D721Med (cell line): ENCODE measurements at regions not wholly inside any gene's neighbourhood (a gene's known extent, or its start where the extent isn't known, plus 50 kb on each side); places are given as distances from the start of the nearest gene placed in this dataset.

ENCODE experiments used
- DNase-seq: peaks from one replicate; pipeline ENCODE4 v3.0.0; 2011; ENCODE audit warnings: low spot score; ENCODE audit not compliant: insufficient read length
- FAIRE-seq: peaks from 2 replicates; lab custom pipeline; 2011; peaks lifted over from hg19 to GRCh38; lab: Jason Lieb, UNC
- TF ChIP-seq, protein P1 (sequence below): IDR thresholded peaks from 2 replicates; pipeline ENCODE4 v1.5.1; 2012; ENCODE audit warnings: mild to moderate bottlenecking, control low read depth; ENCODE audit not compliant: insufficient read depth; ENCODE audit errors: missing control alignments

DNA sequence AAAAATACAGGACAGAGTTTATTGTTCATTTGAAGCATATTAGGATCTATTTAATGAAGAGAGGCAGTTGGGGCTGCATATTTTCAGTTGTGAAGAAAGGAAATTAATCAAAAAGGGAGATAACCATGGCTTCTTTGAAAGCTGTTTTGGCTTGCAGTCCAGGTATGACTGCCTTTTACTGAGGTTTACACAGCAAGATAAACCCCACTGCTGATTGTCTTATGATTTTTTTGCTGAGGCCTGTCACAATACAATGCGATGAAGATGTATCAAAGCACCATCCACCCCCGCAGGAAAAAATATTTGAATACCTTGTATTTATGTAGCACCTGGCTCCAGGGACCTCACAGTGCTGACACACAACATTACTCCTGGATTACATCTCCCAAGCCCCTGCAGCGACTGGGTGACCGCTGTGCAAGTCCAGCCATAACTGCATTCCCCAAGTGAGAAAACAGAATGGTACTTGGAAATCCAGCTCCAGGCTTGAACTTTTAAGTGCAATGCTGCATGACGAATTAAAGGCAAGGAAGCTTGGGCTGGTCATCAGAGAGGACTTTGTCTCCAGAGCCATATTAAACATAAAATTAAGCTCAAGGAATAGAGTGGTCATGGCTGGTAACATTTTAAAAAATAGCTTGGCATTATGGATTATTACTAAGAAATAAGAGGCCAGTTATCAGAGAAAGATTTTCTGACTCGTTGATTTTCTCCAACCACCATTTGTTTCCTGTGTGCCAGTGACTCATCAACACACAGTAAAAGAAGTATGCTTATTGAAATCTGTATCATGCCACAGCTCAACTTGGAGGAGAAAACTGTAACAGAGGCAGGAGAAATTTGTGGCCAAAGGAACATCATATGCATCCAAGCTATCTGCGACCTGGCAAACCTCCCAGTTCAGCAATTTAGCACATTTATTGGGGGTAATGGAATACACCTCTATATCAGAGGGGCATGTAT, 374.2 kb downstream of the MAN2A1 start:
- FAIRE-seq (no peak), DNase-seq (no peak)
- TF ChIP-seq, protein P1, sequence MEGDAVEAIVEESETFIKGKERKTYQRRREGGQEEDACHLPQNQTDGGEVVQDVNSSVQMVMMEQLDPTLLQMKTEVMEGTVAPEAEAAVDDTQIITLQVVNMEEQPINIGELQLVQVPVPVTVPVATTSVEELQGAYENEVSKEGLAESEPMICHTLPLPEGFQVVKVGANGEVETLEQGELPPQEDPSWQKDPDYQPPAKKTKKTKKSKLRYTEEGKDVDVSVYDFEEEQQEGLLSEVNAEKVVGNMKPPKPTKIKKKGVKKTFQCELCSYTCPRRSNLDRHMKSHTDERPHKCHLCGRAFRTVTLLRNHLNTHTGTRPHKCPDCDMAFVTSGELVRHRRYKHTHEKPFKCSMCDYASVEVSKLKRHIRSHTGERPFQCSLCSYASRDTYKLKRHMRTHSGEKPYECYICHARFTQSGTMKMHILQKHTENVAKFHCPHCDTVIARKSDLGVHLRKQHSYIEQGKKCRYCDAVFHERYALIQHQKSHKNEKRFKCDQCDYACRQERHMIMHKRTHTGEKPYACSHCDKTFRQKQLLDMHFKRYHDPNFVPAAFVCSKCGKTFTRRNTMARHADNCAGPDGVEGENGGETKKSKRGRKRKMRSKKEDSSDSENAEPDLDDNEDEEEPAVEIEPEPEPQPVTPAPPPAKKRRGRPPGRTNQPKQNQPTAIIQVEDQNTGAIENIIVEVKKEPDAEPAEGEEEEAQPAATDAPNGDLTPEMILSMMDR, result no peak

DNA sequence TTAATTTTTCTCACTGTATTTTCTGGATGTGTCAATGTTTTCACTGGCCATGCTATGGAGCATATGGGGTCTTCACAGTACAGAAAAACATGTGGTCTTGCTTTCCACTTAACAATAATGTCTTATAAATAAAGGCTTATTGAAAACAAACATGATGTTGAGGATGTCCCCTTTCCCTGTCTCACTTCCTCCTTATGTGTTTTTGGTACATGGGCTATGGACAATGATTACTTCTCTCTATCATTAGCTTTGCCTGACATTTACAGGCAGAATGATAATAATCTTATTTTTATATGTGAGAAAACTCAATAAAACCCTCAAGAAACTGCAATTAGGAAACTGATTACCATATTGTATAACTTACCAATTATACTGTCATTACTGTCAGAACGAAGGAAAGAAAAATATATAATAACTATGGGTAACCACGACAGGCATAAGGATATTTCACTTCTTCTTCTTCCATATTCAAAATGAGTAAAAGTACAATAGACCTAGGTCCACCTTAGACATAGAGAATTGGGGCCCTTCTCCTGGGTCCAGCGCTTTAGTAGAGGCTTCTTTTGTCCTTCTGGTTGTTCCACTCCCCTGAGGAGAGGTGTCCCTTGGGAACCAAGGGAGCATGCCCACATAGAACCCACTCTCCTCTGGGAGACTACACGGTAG, 375.0 kb downstream of the MAN2A1 start:
- no peak for FAIRE-seq
- TF ChIP-seq, protein P1, result no peak
- DNase-seq, result no peak

DNA sequence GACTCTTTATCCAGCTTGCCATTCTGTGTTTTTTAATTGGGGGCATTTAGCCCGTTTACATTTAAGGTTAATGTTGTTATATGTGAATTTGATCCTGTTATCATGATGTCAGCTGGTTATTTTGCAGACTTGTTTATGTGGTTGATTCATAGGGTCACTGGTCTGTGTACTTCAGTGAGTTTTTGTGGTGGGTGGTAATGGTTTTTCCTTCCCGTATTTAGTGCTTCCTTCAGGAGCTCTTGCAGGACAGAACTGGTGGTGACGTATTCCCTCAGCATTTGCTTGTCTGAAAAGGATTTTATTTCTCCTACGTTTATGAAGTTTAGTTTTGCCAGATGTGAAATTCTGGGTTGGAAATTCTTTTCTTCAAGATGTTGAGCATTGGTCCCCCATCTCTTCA, 381.1 kb downstream of the MAN2A1 start:
- TF ChIP-seq, protein P1, result no peak
- DNase-seq (no peak), FAIRE-seq (no peak)

DNA sequence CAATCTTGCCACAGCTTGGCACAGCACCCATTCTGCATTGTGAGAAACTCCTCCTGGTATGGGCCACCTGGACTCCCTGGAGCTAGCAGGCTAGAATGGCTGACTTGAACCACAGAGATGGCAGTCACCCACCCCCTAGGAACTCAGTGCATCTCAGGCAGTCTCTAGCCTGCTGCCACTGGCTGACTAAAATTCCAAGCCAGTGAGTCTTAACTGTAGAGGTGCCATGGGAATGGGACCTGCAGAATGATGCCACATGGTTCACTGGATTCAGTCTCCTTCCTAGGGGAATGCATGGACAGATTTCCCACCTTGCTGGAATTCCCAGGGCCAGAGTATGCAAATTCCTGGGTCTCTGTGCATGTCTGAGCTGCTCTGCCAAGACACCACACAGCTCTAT, 382.9 kb downstream of the MAN2A1 start:
- no peak for FAIRE-seq
- no peak for DNase-seq
- TF ChIP-seq, protein P1, result no peak

DNA sequence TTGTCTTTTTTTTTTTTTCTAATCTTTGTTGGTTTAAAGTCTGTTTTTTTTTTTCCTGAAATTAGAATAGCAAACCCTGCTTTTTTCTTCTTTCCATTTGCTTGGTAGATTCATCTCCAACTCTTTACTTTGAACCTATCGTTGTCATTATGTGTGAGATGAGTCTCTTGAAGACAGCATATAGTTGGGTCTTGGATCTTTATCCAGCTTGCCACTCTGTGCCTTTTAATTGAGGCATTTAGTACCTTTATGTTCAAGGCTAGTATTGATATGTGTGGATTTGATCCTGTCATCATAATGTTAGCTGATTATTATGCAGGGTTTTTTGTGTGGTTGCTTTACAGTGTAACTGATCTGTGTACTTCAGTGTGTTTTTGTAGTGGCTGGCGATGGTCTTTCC, 383.8 kb downstream of the MAN2A1 start:
- TF ChIP-seq, protein P1, result no peak
- FAIRE-seq, result no peak
- no peak for DNase-seq

DNA sequence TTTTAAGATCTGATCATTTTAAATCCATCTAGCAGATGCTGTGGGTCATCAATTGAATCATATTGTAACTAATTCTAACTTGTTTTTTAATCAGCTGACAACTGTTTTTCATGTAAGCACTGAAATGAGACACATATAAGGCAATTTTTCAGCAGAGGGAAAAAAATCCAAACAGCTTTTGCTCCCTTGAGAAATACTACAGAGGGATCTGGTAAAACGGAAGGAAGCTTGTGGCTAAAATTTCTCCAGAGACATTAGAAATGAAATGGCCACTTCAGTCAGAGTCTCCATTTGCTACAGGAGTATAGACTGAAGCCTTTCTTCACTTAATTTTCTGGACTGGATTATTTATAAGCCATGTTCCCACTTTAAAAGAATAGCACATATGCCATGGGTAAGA, 385.9 kb downstream of the MAN2A1 start:
- FAIRE-seq (no peak), DNase-seq (no peak)
- TF ChIP-seq, protein P1, result no peak

DNA sequence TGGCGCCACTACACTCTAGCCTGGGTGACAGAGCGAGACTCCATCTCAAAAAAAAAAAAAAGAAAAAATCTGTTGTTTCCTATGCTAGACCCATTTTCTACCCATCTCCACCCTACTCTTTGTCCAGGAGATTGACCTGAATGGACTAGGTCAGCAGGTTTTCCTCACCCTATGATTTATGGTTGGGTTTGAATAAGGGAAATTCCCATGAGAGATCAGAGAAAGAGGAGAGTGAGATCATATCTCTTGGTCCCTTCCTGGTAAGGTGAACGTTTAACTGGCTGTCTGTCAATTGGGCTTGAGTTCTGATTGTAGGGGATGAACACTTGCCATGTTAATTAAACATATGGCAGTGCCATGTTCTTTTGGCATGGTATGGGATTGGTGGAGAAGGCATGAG, 387.4 kb downstream of the MAN2A1 start:
- FAIRE-seq (no peak), DNase-seq (no peak)
- TF ChIP-seq, protein P1, result no peak
